ENCODE measurements at regions not wholly inside any gene's neighbourhood (a gene's known extent, or its start where the extent isn't known, plus 50 kb on each side); places are given as distances from the start of the nearest gene placed in this dataset.

GRCh38 chr11:122418032-122418431, 237.5 kb upstream of the UBASH3B start:
- H2AFZ ChIP-seq (ENCODE audit: low read length): no peak overlapping the region
- H3K9me2 ChIP-seq (replicated peaks; ENCODE audit: insufficient read depth, low read length): no peaks in the 10 kb centered on the region
- H3K27ac ChIP-seq (ENCODE audit: low read length): no peak overlapping the region
- no peaks in the 10 kb centered on the region for H3K4me1 ChIP-seq (ENCODE audit: low read length)
- no peak for DNase-seq
- no peak overlapping the region for H3K4me2 ChIP-seq (ENCODE audit: low read depth, low read length)
- TF ChIP-seq EZH2 (optimal IDR thresholded peaks at IDR 0.05; ENCODE audit: low read depth, low read length): no peak
- TF ChIP-seq EZH2phosphoT487 (IDR thresholded peaks at IDR 0.05; ENCODE audit: low read length): no peak
- TF ChIP-seq CTCF (IDR thresholded peaks at IDR 0.05; ENCODE audit: low read length): no peak
- no peaks in the 10 kb centered on the region for H3K27me3 ChIP-seq (replicated peaks; ENCODE audit: insufficient read depth, low read length)
- H3K9me3 ChIP-seq (replicated peaks; ENCODE audit: insufficient read depth, low read length): no peaks in the 10 kb centered on the region
- no peaks in the 10 kb centered on the region for H4K20me1 ChIP-seq (ENCODE audit: insufficient read depth, low read length)
- H3K79me2 ChIP-seq (ENCODE audit: low read length): no peaks in the 10 kb centered on the region
- H3K36me3 ChIP-seq (replicated peaks; ENCODE audit: insufficient read depth, low read length): no peaks in the 10 kb centered on the region
- no peak overlapping the region for H3K4me3 ChIP-seq (ENCODE audit: low read length)
- no peaks in the 10 kb centered on the region for H3F3A ChIP-seq (ENCODE audit: insufficient read depth, low read length)
- H3K9ac ChIP-seq (ENCODE audit: low read length): no peak overlapping the region

GRCh38 chr11:122414406-122415018, 241.0 kb upstream of the UBASH3B start:
- no peaks in the 10 kb centered on the region for H3K9me2 ChIP-seq (replicated peaks; ENCODE audit: insufficient read depth, low read length)
- no peak overlapping the region for H3K9ac ChIP-seq (ENCODE audit: low read length)
- TF ChIP-seq CTCF (IDR thresholded peaks at IDR 0.05; ENCODE audit: low read length) (no peak), EZH2phosphoT487 (IDR thresholded peaks at IDR 0.05; ENCODE audit: low read length) (no peak), EZH2 (optimal IDR thresholded peaks at IDR 0.05; ENCODE audit: low read depth, low read length) (no peak)
- no peaks in the 10 kb centered on the region for H3K4me1 ChIP-seq (ENCODE audit: low read length)
- no peaks in the 10 kb centered on the region for H3K27me3 ChIP-seq (replicated peaks; ENCODE audit: insufficient read depth, low read length)
- H3K9me3 ChIP-seq (replicated peaks; ENCODE audit: insufficient read depth, low read length): no peaks in the 10 kb centered on the region
- no peaks in the 10 kb centered on the region for H3K79me2 ChIP-seq (ENCODE audit: low read length)
- H3K4me3 ChIP-seq (ENCODE audit: low read length): no peak overlapping the region
- no peak for DNase-seq
- H3F3A ChIP-seq (ENCODE audit: insufficient read depth, low read length): no peaks in the 10 kb centered on the region
- H3K36me3 ChIP-seq (replicated peaks; ENCODE audit: insufficient read depth, low read length): no peaks in the 10 kb centered on the region
- H2AFZ ChIP-seq (ENCODE audit: low read length): no peak overlapping the region
- H3K27ac ChIP-seq (ENCODE audit: low read length): no peak overlapping the region
- no peak overlapping the region for H3K4me2 ChIP-seq (ENCODE audit: low read depth, low read length)
- H4K20me1 ChIP-seq (ENCODE audit: insufficient read depth, low read length): no peaks in the 10 kb centered on the region

- Histone ChIP-seq H3K9ac (ENCODE audit: low read length) (no peak overlapping the region), H3K9me3 (replicated peaks; ENCODE audit: insufficient read depth, low read length) (no peaks in the 10 kb centered on the region), H3K27ac (ENCODE audit: low read length) (no peak overlapping the region), H2AFZ (ENCODE audit: low read length) (no peak overlapping the region), H3K27me3 (replicated peaks; ENCODE audit: insufficient read depth, low read length) (no peaks in the 10 kb centered on the region), H3K4me2 (ENCODE audit: low read depth, low read length) (no peak overlapping the region), H3K4me3 (ENCODE audit: low read length) (no peak overlapping the region), H3K4me1 (ENCODE audit: low read length) (no peaks in the 10 kb centered on the region), H3K9me2 (replicated peaks; ENCODE audit: insufficient read depth, low read length) (no peaks in the 10 kb centered on the region), H3F3A (ENCODE audit: insufficient read depth, low read length) (no peaks in the 10 kb centered on the region), H3K36me3 (replicated peaks; ENCODE audit: insufficient read depth, low read length) (no peaks in the 10 kb centered on the region), H4K20me1 (ENCODE audit: insufficient read depth, low read length) (no peaks in the 10 kb centered on the region), H3K79me2 (ENCODE audit: low read length) (no peaks in the 10 kb centered on the region)
- DNase-seq: no peak
- no peak for TF ChIP-seq EZH2phosphoT487 (IDR thresholded peaks at IDR 0.05; ENCODE audit: low read length)
- TF ChIP-seq CTCF (IDR thresholded peaks at IDR 0.05; ENCODE audit: low read length): no peak
- TF ChIP-seq EZH2 (optimal IDR thresholded peaks at IDR 0.05; ENCODE audit: low read depth, low read length): no peak
Measured at GRCh38 chr11:122413677-122414076, 241.8 kb upstream of the UBASH3B start.
